WI38 (cell line): ENCODE measurements at regions not wholly inside any gene's neighbourhood (a gene's known extent, or its start where the extent isn't known, plus 50 kb on each side); places are given as distances from the start of the nearest gene placed in this dataset.

Source experiments
- H3K4me3 ChIP-seq: 2 replicates; pipeline ENCODE4 v1.5.1; 2011; ENCODE audit warnings: low read depth, mild to moderate bottlenecking, control low read depth, low read length
- CTCF ChIP-seq: IDR thresholded peaks from 2 replicates; pipeline ENCODE4 v1.5.1; 2012; ENCODE audit warnings: low read depth, mild to moderate bottlenecking, control low read depth, low read length

- H3K4me3 ChIP-seq = no peak overlapping the region
- no peak for TF ChIP-seq CTCF
Observed at GRCh38 chr2:194002699-194003368, 1654.2 kb upstream of the SLC39A10 start.

- no peak for TF ChIP-seq CTCF
- no peak overlapping the region for H3K4me3 ChIP-seq
Observed at GRCh38 chr2:193990868-193991267, 1666.2 kb upstream of the SLC39A10 start.

GRCh38 chr2:193989645-193990044 lies 1667.4 kb upstream of the SLC39A10 start:
- H3K4me3 ChIP-seq = no peak overlapping the region
- TF ChIP-seq CTCF = no peak

- no peak overlapping the region for H3K4me3 ChIP-seq
- TF ChIP-seq CTCF = no peak
Observed at GRCh38 chr2:193988784-193989183, 1668.2 kb upstream of the SLC39A10 start.

- H3K4me3 ChIP-seq = no peak overlapping the region
- no peak for TF ChIP-seq CTCF
Observed at GRCh38 chr2:193985272-193985671, 1671.8 kb upstream of the SLC39A10 start.

GRCh38 chr2:193980599-193980998 lies 1676.4 kb upstream of the SLC39A10 start:
- H3K4me3 ChIP-seq = no peak overlapping the region
- no peak for TF ChIP-seq CTCF

- no peak overlapping the region for H3K4me3 ChIP-seq
- no peak for TF ChIP-seq CTCF
Observed at GRCh38 chr2:193973781-193974180, 1683.2 kb upstream of the SLC39A10 start.
